ENCODE measurements at regions not wholly inside any gene's neighbourhood (a gene's known extent, or its start where the extent isn't known, plus 50 kb on each side); places are given as distances from the start of the nearest gene placed in this dataset.

- TF ChIP-seq, protein P1, sequence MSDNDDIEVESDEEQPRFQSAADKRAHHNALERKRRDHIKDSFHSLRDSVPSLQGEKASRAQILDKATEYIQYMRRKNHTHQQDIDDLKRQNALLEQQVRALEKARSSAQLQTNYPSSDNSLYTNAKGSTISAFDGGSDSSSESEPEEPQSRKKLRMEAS (IDR thresholded peaks at IDR 0.05): no peak
- TF ChIP-seq, protein P2, sequence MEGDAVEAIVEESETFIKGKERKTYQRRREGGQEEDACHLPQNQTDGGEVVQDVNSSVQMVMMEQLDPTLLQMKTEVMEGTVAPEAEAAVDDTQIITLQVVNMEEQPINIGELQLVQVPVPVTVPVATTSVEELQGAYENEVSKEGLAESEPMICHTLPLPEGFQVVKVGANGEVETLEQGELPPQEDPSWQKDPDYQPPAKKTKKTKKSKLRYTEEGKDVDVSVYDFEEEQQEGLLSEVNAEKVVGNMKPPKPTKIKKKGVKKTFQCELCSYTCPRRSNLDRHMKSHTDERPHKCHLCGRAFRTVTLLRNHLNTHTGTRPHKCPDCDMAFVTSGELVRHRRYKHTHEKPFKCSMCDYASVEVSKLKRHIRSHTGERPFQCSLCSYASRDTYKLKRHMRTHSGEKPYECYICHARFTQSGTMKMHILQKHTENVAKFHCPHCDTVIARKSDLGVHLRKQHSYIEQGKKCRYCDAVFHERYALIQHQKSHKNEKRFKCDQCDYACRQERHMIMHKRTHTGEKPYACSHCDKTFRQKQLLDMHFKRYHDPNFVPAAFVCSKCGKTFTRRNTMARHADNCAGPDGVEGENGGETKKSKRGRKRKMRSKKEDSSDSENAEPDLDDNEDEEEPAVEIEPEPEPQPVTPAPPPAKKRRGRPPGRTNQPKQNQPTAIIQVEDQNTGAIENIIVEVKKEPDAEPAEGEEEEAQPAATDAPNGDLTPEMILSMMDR (IDR thresholded peaks at IDR 0.05 in 2 of 3, conservative IDR thresholded peaks at IDR 0.05 in 1 of 3; ENCODE audit: borderline replicate concordance in 1 of 3, insufficient read depth in 1 of 3, low read depth in 2 of 3, low read length in 2 of 3): no peak
- TF ChIP-seq EZH2 (IDR thresholded peaks at IDR 0.05) (no peak), ZFX (IDR thresholded peaks at IDR 0.05) (no peak), POLR2A (IDR thresholded peaks at IDR 0.05; ENCODE audit: borderline replicate concordance, extremely low read depth, insufficient read depth, insufficient read length) (no peak), EZH2phosphoT487 (IDR thresholded peaks at IDR 0.05; ENCODE audit: borderline replicate concordance) (no peak), JUND (IDR thresholded peaks at IDR 0.05) (no peak)
Measured at GRCh38 chr9:87211669-87212068, 264.4 kb upstream of the GAS1 start.

Measured in HCT116 (cell line).